Left renal pelvis (tissue), 4 donors: ENCODE measurements at regions not wholly inside any gene's neighbourhood (a gene's known extent, or its start where the extent isn't known, plus 50 kb on each side); places are given as distances from the start of the nearest gene placed in this dataset.

ENCODE experiments used
- DNase-seq, 4 donors: peaks; one replicate each; pipeline ENCODE4 v3.0.0-alpha.2; 2013; ENCODE audit warnings: low read depth in 4 of 4, low spot score in 3 of 4

DNA sequence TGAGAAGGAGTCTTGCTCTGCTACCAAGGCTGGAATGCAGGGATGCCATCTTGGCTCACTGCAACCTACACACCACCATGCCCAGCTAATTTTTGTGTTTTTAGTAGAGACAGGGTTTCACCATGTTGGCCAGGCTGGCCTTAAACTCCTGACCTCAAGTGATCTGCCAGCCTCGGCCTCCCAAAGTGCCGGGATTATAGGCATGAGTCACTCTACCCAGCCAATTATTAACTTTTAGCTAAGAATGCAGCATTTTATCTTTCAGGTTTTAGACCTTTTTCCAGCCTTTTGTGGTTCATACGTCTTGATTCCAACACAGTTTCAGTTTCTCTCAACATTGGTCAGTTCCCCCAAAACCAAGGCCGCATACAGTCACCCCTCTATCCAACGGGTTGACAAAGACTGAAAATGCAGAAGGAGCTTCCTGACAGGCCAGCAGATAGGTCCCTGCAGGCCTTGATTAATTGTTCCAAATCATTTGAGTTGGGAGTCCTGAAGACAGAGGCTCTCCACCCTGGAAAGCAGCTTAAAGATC, 262.2 kb upstream of the KLHL29 start:
- DNase-seq = no peak

DNA sequence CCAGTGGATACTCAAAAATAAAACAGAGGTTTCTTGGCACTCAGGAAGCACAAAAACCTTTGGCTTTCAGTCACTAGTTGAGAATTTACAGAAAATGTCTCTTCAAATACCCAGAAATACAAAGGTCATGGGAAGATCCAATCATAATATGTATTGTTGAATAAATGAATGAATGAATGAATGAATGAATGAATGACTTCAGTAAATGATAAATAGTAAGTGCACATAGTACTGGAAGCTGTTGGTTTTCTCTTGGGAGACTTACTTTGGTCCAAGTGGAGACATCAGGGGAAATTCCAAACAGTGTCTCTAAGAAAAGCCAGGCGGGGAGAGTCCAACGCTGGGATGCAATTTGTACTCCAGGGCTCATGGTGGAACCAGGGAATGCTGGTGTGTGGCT, 261.3 kb upstream of the KLHL29 start:
- no peak for DNase-seq

DNA sequence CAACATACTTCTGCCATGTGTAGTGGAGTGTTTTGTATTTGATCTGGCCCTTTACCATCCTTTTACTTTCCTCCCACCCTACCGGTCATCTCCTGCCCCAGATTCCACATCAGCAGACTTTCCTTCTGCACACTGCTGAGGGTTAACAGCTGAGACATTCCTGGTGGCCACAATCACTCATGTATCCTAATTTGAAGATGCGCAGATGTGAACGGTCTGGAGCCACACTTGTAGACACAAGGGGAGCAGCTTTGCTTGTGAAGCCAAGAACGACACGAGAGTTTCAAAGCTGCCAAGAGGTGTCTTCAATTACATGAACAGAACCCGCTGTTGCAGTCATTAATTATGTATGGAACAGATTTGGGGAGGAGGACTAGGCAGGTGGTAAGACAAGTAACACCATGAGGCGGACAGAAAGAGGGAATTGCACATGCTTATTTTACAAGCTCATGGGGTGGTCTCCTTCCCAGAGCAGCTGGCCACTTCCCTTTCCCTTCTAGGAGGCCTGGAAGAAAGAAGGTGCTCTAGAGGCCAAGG, 260.7 kb upstream of the KLHL29 start:
- DNase-seq = no peak

DNA sequence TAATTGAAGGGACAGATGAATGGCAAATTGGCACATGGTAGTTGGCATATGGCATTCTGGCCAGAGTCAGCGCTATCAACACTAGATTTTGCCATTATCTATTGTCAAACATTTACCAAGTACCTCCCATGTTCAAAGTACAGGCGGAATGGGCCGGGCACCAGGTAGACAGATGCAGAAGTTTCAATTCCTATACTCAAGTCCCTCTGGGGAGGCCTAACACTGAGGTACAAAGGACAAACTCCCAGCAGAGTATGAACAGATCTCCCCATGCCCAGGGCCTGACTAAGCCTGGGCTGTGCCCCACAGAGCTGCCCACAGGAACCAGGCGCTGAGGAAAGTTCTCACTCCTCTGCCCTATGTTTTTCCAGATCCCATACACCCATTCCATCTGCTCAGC, 257.5 kb upstream of the KLHL29 start:
- no peak for DNase-seq

DNA sequence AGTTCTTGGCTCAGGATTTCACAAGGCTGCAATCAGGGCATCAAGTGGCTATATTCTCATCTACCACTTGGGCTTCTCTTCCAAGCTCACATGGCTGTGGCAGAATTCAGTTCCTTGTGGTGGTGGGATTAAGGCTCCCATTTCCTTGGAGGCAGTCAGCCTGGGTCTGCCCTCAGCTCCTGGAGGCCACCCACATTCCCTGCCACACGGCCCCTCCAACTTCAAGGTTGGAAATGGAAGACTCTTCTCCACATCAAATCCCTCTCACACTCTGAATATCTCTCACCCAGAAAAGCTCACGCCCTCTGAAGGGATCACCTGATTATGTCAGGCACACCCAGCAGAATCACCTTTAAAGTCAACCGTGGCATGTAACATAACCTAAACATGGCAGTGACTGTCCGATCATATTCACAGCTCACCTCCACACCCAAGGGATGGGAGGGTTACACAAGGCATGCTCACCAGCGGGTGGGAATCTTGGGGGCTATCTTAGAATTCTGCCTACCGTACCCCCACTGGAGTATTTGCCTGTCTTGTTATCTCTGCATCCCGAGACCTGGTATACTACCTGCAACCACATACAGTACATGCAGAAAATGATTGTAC, 256.2 kb upstream of the KLHL29 start:
- DNase-seq = no peak

DNA sequence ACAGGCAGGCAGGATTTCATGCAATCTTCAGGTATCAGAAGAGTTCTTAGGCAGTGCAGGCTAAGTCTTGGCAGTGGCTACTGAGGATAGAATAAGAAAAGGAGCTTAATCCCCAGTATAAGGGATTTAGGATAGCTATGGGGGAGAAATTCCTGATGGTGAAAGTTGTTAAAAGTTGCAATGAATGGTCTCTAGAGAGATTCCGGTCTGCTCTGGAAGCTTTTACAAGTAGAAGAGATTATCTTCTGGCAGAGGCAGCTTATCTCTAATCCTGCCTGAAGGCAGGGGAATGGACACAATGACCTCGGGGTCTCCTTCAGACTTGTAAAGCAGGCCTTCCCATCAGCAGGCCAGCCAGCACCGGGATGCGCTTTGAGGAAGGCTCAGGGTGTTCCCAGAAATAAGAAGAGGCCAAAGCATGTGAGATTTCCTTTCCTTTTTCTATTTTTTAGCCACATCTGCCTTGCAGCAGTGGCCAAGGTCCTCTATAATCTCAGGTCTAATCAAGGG, 253.9 kb upstream of the KLHL29 start:
- no peak for DNase-seq

DNA sequence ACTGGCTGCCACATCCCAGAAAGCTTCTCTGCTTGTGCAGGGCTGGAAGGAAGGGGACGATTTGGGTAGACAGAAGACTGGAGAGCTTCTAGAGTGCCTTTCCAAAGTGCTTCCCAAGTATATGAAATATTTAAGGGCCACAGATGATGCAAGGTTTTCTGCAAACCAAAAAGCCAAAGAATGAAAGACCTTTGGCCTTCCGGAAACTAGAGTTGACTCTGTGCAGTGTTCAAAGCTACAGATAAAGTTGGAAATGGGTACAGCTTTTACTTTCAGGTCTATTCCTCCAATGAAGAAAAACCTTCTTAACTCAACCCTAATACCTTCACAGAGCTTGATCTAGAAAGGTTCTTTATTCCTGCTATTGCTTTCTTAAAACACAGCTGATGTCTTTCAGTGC, 253.0 kb upstream of the KLHL29 start:
- DNase-seq = no peak

DNA sequence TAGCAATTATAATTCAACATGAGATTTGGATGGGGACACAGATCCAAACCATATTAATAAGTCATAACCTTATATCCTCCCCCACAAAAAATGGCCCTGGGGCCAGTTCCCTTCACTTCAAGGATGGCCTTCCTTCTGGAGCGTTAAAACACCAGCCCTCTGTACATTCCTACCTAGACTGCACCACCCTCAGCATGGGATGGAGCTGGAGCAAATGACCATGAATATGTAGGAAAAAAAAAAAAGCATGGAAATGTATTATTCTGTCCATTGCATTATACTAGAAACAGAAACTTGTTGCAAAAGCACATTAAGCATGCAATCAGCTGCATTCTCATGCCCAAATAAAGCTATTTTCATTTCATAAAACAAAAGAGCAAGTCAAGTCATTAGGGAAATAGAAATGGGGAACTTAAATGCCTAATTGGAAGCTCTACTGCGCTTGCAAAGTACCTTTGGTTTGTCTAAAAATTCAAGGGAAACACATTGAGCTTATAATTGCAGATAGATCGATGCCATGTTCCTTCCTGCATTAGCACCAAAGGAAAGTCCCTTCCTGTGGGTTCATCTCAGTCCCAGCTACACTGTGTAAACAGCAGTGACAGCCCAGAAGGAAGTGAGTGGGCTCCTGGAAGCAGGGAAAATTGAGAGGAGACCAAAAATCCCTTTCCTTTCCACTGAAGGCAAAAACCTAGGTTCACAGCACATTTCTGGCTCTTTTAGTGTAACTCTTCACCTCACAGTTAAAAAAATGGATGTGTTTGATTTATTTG, 252.0 kb upstream of the KLHL29 start:
- DNase-seq = no peak

DNA sequence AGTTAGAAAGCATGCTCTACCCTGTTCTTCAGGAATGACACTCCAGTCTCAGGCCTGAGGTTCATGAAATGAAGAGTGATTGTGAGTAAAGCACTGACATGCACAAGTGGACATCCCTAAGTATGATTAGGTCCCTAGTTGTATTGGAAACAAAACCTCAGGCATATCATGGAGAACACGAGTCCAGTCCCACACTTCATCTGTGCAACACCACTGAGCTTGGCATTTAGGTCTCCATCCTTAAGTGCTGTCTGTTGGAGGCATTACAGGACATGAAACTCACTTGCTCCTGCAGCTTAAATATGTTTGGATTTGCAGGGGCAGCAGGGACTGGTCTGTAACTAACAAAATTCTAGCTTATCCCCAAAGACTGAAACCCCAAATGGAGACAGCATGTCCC, 250.3 kb upstream of the KLHL29 start:
- DNase-seq = no peak

DNA sequence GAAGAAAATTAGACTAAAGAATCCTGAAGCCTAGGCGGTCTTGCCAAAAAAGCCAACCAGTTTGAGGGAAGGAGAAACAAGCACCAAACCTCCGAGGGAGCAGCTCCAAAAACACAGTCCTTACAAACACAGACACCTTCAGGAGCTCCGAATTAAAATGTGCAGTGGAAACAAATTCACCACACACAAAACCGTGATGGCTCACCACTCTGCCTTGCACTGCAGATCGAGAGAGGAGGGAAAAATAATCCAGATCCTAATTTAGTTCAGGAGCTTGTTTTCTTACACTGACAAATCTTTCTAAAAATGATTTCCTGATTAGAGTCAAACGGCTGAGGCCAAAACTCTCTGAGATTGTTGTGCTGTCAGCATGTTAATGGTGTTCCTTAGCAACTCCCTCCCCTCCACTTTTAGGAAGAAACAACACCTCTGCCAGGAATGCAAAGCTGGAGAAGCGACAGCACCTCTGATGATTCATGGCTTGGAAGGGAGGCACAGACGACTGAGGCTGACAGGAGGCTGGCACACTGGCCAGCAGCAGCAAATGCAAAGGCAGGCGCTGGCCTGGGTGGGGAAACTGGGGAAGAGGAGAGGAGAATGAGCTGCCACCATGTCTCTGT, 249.4 kb upstream of the KLHL29 start:
- DNase-seq = no peak

DNA sequence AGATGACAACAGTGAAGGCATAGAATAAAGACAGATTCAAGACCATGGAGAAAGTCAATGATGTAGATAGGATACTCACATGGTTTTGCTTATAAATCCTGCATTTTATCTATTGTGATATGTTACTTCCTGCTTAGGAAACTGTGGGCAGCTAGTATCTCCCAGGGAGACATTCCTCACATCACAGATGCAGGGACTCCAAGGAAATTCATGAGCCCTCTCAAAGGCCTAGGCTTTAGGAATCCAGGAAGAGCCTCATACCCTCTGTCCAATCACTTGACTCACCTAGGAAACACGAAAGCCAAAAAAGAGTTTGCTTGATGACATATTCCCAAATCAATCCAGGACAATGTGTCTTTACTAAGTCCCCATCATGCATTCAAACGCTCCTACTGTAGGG, 247.8 kb upstream of the KLHL29 start:
- no peak for DNase-seq

DNA sequence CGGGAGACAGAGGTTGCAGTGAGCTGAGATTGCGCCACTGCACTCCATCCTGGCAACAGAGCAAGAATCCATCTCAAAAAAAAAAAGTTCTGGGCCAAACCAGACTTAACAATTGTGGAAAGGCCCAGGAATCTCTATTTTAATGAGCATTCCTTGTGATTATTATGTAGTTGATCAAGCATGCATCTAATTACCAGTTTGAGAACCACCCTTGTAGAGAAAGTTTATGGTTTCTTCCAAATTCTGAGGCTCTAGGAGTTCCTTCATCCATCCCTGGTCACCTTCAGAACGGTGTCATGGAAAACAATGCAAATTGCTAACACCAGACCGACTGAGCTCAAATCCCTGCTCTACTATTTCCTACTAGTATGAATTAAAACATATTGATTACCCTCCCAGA, 246.3 kb upstream of the KLHL29 start:
- no peak for DNase-seq

DNA sequence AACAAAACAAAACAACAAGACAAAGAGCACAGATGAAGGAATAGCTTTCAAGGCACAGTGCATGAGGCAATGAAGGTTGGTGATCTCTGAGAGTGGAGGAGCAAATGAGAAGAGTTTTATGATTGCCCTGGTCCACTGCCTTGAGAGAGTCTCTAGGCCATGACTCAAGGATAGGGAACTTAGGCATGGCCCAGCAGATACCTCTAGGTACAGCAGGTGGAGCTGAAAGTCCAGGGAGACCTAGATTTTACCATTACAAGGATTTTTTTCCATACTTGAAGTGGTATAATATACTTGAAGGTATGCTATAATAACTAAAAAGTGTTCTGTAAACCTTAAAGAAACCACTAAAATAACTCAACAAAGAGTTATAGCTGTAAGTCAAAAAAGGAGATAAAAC, 239.5 kb upstream of the KLHL29 start:
- DNase-seq = no peak

DNA sequence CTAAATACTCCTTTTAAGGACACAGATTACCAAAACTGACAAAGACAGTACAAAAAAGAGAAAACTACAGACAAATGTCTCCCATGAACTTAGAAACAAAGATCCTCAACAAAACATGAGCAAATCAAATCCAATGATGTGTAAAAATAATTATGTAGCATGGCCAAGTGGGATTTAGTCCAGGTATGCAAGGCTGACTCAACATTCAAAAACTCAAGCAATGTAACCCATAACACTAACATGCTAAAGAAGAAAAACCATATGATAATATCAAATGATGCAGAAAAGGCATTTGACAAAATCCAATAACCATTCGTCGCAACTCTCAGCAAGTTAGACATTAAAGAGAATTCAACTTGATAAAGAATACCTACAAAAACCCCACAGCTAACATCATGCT, 239.0 kb upstream of the KLHL29 start:
- DNase-seq = no peak

DNA sequence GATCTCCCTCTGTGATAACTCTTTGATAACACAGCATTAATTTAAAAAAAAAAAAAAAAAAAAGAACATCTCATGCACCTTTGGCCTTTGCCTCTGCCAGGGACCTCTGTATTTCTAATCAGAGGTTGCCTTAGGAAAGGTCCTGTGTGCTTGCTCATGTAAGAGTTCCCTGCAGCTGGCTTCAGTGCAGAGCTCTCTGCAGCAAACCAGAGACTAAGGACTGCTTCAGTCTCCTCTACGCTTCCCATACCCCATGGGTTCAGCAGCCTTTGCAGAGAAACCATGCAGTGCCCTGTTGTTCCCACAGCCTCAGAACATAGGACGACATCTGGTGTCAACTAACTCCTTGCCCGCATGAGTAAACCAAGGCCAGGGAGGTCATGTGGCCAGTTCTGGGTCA, 236.6 kb upstream of the KLHL29 start:
- no peak for DNase-seq

DNA sequence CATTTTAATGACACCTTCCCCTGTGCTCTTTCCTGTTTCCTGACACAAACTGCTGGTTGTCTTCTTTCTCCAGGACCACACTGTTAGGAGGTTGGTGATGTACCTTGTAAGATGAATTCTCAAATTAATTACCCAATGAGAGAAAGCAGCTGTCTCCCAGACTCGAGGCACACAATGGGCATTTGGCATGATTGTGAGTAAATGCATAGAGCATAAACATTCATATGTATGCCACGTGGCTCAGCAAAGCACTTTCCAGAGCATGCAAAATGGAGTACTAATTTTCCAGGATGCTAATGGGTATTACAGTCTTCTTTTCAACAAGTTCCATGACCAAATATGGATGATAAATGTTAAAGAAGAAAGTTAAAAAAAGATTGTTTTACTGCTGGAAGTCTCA, 235.2 kb upstream of the KLHL29 start:
- no peak for DNase-seq

DNA sequence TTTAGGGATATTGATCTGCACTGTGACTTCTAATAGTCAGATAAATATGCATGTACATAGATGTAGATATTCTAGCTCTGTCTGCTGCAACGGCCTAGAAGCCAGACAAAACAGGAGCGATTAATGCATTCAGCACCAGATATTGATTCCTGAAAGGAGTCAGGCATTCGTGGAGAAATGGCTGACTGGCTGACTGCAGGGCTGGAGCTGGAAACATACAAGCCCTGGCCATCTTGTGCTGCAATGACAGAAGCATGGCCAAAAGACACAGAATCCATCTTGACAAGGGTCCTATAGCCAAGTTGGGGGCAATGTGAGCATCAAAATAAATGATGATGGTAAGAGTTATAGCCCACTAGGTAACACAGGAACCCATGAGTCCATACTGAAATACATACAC, 231.5 kb upstream of the KLHL29 start:
- no peak for DNase-seq

DNA sequence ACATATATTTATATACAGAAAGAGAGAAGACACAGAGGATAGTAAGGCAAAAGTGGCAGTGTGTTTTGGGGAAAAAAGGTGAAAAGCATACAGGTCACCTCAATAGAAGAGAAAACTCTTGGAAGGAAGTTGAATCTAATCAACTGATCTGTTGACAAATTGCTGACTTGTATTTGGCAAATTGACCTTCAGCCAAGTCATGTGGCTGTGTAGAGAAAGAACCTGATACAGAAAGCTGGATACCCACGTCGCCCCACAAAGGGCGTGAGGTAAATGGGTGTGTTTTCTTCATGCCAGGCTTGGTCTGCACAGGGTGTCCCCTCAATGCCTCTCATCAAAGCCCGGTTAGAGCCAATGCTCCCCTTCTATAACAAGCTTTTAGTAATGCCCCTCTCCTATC, 230.0 kb upstream of the KLHL29 start:
- no peak for DNase-seq

DNA sequence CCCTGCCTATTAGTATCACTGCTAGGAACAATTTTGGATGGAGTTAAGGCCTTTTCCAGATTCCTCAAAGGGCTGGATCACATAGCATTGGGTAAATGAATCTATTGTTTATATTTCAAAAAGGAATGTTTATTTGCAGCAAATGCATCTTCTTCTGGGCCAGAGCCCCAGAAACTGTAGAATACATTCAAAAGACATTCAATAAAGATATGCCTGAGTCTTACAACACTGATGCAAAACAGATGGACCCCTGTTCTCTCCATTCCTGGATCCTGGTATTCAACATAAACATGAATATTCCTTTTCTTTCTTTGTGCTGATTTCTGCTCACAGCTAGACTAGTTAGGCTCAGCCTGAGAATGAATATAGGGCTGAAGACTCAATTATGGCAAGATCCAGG, 227.2 kb upstream of the KLHL29 start:
- DNase-seq = no peak

DNA sequence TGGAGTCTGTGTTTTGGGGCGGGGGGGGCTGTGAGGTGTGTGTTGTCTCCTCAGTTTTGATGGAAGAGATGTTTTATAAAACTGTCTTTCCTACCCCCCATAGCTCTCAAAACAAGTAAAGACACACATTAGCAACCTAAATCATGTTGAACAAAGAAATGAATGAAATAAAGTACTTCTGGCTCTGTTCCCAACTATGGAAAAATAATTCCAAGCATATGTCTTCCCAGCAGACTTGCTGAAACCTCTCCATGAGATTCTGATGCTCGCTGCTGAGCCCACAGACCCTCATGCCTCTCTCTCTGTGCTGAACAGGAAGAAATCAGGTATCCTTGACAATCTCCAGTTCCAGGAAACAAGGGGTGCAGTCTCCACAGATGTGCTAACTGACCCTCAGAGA, 226.7 kb upstream of the KLHL29 start:
- DNase-seq = no peak

DNA sequence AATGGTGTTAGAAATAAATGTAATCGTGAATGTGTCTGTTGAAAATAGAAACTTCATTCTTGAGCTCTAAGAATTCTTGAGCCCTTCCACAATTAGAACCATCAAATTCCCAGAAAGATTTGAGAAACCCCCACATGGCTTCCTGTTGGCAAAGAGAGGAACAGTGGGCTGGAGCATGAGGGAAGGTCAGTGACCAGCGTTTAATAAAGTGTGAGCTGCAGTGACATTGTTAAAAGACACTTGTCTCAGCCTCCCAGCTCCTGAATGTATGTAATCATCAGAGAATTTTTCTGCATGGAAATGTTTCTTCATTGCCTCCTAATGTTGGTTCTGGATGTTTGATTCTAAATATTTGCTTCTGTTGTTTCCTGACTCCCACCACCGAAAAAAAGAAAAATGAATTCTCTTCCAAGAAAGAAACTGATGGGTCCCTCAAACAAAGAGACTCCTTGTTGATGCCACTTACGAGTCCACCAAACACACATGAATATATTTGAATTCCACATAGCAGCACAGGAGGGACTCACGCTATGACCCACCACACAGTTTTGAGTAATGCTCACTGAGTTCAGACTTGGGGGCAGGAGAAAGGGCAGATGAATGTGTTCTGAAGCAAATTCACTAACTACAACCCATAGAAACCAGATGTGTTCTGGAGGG, 225.1 kb upstream of the KLHL29 start:
- no peak for DNase-seq
